ENCODE measurements at regions not wholly inside any gene's neighbourhood (a gene's known extent, or its start where the extent isn't known, plus 50 kb on each side); places are given as distances from the start of the nearest gene placed in this dataset.

DNA sequence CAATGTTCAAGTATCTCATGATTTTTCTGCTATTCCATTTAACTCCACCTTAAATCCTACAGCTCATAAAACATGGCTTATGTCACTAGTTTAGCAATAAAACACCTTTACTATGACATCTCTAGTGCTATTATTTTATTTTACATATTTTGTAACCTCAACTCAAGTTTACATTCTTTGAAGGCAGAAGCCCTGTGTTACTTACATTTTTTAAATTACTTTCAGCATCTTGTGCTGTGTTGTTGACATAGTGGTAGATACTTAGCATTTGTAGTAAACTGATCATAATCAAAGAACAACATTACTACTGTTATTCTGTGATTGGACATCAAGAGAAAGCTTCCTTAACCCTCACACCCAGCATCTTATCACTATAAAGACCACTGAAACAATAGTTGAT lies 216.1 kb downstream of the BMP4 start:
- H3K27ac ChIP-seq, result no peak overlapping the region
- POLR2A ChIA-PET (ENCODE audit: low non-redundant PET), result no interaction called here
- CTCF ChIA-PET, result no interaction called here
- TF ChIP-seq, protein P1, sequence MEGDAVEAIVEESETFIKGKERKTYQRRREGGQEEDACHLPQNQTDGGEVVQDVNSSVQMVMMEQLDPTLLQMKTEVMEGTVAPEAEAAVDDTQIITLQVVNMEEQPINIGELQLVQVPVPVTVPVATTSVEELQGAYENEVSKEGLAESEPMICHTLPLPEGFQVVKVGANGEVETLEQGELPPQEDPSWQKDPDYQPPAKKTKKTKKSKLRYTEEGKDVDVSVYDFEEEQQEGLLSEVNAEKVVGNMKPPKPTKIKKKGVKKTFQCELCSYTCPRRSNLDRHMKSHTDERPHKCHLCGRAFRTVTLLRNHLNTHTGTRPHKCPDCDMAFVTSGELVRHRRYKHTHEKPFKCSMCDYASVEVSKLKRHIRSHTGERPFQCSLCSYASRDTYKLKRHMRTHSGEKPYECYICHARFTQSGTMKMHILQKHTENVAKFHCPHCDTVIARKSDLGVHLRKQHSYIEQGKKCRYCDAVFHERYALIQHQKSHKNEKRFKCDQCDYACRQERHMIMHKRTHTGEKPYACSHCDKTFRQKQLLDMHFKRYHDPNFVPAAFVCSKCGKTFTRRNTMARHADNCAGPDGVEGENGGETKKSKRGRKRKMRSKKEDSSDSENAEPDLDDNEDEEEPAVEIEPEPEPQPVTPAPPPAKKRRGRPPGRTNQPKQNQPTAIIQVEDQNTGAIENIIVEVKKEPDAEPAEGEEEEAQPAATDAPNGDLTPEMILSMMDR (conservative IDR thresholded peaks at IDR 0.05; ENCODE audit: low read depth), result no peak
- DNase-seq (ENCODE audit: low spot score), result no peak

DNA sequence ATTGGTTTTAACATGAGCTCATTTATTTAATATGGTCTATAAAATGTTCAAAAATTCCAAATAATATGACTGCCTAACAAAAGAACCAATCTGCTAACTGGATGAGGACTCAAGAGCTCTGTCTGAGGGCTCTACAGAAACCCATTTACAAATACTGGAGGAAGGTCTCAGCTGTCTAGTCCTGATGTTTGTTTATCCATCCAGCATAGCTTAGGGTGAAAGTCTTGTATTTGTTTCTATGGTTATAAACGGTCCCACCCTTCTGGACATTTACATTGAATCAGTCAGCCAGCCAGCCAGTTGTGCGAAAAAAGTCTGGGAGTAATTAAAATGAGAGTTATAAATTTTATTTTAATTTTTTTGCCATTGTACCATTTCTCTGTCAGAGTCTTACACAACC lies 220.7 kb downstream of the BMP4 start:
- CTCF ChIA-PET, result interaction anchor here (0.7 kb wide), 1 partner anchor 221 kb away, joined by 4 read pairs; no protein-coding TSS in a partner anchor
- TF ChIP-seq, protein P1 (conservative IDR thresholded peaks at IDR 0.05; ENCODE audit: low read depth), result no peak
- no peak for DNase-seq (ENCODE audit: low spot score)
- no peak overlapping the region for H3K27ac ChIP-seq
- POLR2A ChIA-PET (ENCODE audit: low non-redundant PET), result no interaction called here

DNA sequence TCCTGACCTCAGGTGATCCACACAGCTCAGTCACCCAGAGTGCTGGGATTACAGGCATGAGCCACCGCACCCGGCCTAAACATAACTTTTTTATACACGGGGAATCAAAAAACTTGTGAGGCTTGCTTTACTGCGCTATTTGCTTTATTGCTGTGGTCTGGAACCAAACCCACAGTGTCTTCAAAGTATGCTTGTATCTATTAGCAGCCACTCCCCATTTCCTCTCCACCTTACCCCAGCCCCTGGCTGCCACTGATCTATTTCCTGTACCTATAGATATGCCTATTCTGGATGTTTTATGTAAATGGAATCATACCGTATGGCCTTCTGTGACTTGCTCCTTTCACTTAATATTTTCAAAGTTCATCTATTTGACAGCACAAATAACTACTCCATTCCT lies 233.4 kb downstream of the BMP4 start:
- TF ChIP-seq, protein P1 (conservative IDR thresholded peaks at IDR 0.05; ENCODE audit: low read depth), result no peak
- ChIA-PET CTCF (no interaction called here), POLR2A (ENCODE audit: low non-redundant PET) (no interaction called here)
- H3K27ac ChIP-seq, result no peak overlapping the region
- no peak for DNase-seq (ENCODE audit: low spot score)

DNA sequence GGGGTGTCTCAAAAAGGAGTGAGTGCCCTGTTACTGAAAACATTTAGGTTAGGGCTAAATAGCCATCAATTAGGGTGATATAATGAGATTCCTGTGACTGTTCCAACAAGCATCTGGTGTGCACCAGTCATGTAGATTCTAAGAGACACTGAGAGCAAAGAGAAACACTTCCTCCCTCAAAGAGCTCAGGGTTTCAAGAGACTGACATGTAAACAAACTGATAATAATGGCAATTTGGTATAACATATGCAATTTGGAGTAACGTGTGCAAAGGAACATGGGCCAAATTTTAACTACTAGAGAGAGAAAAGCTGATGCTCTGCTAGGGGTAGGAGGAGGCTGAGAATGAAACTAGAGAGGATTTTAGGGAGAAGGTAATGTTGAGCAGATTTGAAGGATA lies 237.1 kb downstream of the BMP4 start:
- ChIA-PET CTCF (interaction anchor here (0.5 kb wide), 1 partner anchor 38 kb away, joined by 3 read pairs; no protein-coding TSS in a partner anchor), POLR2A (ENCODE audit: low non-redundant PET) (no interaction called here)
- H3K27ac ChIP-seq, result no peak overlapping the region
- DNase-seq (ENCODE audit: low spot score), result no peak
- TF ChIP-seq, protein P1 (conservative IDR thresholded peaks at IDR 0.05; ENCODE audit: low read depth), result no peak

DNA sequence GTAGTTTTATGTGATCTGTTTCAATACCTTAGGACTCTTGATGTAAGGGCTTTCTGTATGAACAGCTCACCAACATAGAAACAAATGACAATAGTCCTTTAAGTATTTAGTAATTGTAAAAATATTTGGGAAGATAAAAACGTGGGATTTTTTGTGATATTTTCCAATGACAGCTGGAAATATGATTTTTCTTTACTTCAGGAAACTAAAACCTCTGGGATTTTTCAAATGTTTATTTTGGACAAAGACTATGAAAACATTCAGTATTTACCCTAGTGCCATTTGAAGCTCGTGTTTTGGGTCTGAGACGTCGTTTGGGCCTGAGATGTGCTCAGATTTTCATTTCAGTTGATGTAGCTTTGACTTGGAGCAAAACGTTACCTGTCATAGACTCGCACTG lies 240.0 kb downstream of the BMP4 start:
- no peak for DNase-seq (ENCODE audit: low spot score)
- POLR2A ChIA-PET (ENCODE audit: low non-redundant PET), result no interaction called here
- CTCF ChIA-PET, result no interaction called here
- no peak overlapping the region for H3K27ac ChIP-seq
- TF ChIP-seq, protein P1 (conservative IDR thresholded peaks at IDR 0.05; ENCODE audit: low read depth), result no peak

DNA sequence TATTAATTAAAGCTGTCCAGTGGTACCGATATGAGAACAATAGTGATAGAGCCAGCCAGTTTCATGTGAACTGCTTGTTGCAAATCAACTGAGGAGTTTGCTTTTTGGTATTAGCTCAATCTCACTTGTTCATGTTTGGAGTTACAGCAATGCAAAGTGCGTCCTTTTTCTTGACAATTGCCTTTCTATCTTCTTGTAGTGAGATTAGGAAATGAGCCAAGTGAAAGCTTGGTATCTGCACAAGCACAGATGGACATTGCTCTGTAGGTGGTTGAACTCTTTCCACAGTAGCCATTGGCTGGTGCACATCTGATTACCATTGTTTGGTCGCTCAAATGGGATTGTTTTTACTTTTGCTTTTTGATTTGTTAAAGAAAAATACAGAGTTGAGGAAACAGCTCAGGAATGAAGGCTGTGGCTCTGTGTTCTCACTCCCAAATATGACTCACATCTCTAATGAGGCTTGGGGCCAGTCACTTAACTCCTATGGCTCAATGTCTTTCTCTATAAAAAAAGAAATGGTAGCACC lies 241.4 kb downstream of the BMP4 start:
- POLR2A ChIA-PET (ENCODE audit: low non-redundant PET), result no interaction called here
- CTCF ChIA-PET, result no interaction called here
- peak; percentile 54 for DNase-seq (ENCODE audit: low spot score)
- no peak overlapping the region for H3K27ac ChIP-seq
- TF ChIP-seq, protein P1 (conservative IDR thresholded peaks at IDR 0.05; ENCODE audit: low read depth), result no peak
